HEK293 (cell line): ENCODE measurements at regions not wholly inside any gene's neighbourhood (a gene's known extent, or its start where the extent isn't known, plus 50 kb on each side); places are given as distances from the start of the nearest gene placed in this dataset.

Experiments
- CTCF ChIA-PET: fragments of 350-600 bp; formaldehyde crosslinking; extraction: SDS; loops from one replicate; lab custom pipeline; 2021; ENCODE audit warnings: antibody characterized with exemption; lab: Yijun Ruan, JAX
- POLR2A ChIA-PET: fragments of 300-600 bp; formaldehyde crosslinking; extraction: SDS; loops from one replicate; lab custom pipeline; 2020; ENCODE audit warnings: antibody characterized with exemption, inconsistent platforms; lab: Yijun Ruan, JAX
- H3K27ac ChIP-seq: fragments of 200-500 bp; sonication (Bioruptor generic); 2 replicates; pipeline ENCODE4 v1.5.1; 2014; ENCODE audit warnings: low read depth, low read length, control low read depth, inconsistent platforms; ENCODE audit errors: extremely low read depth
- H3K36me3 ChIP-seq, 2 experiments: fragments of 200-500 bp in 1 of 2; sonication (Bioruptor generic) in 1 of 2; 1 replicate in 1 of 2; 2 replicates in 1 of 2; pipeline ENCODE4 v1.5.1; 2014 to 2017; ENCODE audit warnings: inconsistent platforms in 2 of 2, low read length in 2 of 2; ENCODE audit not compliant: control insufficient read depth in 2 of 2, insufficient read depth in 1 of 2
- H3K4me1 ChIP-seq: fragments of 200-500 bp; sonication (Bioruptor generic); 2 replicates; pipeline ENCODE4 v1.5.1; 2014; ENCODE audit warnings: mild to moderate bottlenecking, low read length, inconsistent platforms; ENCODE audit not compliant: control insufficient read depth, insufficient read depth
- H3K4me3 ChIP-seq: 2 replicates; pipeline ENCODE4 v1.5.1; 2011; ENCODE audit warnings: low read depth, mild to moderate bottlenecking, control low read depth, low read length, moderate library complexity
- H3K9me3 ChIP-seq: fragments of 200-500 bp; sonication (Bioruptor generic); 2 replicates; pipeline ENCODE4 v1.5.1; 2014; ENCODE audit warnings: low read depth, low read length, inconsistent platforms; ENCODE audit not compliant: control insufficient read depth, insufficient read depth
- IKZF3 ChIP-seq: fragments of 450-650 bp; IDR thresholded peaks from 2 replicates; pipeline ENCODE4 v1.5.0; 2018; ENCODE audit warnings: missing biosample characterization, mild to moderate bottlenecking, missing genetic modification characterization, moderate library complexity
- MZF1 ChIP-seq: fragments of 450-650 bp; formaldehyde crosslinking; IDR thresholded peaks from 2 replicates; pipeline ENCODE4 v1.5.1; 2017; ENCODE audit warnings: missing biosample characterization, missing genetic modification characterization, borderline replicate concordance
- SALL2 ChIP-seq: fragments of 450-650 bp; formaldehyde crosslinking; IDR thresholded peaks from 2 replicates; pipeline ENCODE4 v1.5.0; 2017; ENCODE audit warnings: missing biosample characterization, mild to moderate bottlenecking, missing genetic modification characterization, borderline replicate concordance
- ZEB2 ChIP-seq: fragments of 450-650 bp; formaldehyde crosslinking; IDR thresholded peaks from 2 replicates; pipeline ENCODE4 v1.5.1; 2016; ENCODE audit warnings: missing biosample characterization, missing genetic modification characterization
- ZNF221 ChIP-seq: fragments of 450-650 bp; formaldehyde crosslinking; IDR thresholded peaks from 2 replicates; pipeline ENCODE4 v1.5.1; 2017; ENCODE audit warnings: missing biosample characterization, missing genetic modification characterization, borderline replicate concordance
- ZNF280D ChIP-seq: fragments of 450-650 bp; formaldehyde crosslinking; IDR thresholded peaks from 2 replicates; pipeline ENCODE4 v1.5.1; 2016; ENCODE audit warnings: missing biosample characterization, missing genetic modification characterization
- ZNF341 ChIP-seq: fragments of 450-650 bp; formaldehyde crosslinking; IDR thresholded peaks from 2 replicates; pipeline ENCODE4; 2016; ENCODE audit warnings: low read depth, missing biosample characterization, missing genetic modification characterization
- ZNF366 ChIP-seq: fragments of 450-650 bp; formaldehyde crosslinking; conservative IDR thresholded peaks from 2 replicates; pipeline ENCODE4 v1.5.1; 2016; ENCODE audit warnings: missing biosample characterization, missing genetic modification characterization
- ZNF529 ChIP-seq: fragments of 450-650 bp; formaldehyde crosslinking; IDR thresholded peaks from 2 replicates; pipeline ENCODE4 v1.5.1; 2017; ENCODE audit warnings: missing genetic modification characterization, missing biosample characterization; ENCODE audit not compliant: insufficient replicate concordance
- ZNF624 ChIP-seq: fragments of 450-650 bp; formaldehyde crosslinking; IDR thresholded peaks from 2 replicates; pipeline ENCODE4 v1.5.1; 2017; ENCODE audit warnings: missing biosample characterization, missing genetic modification characterization
- ZNF654 ChIP-seq: fragments of 450-650 bp; formaldehyde crosslinking; IDR thresholded peaks from 2 replicates; pipeline ENCODE4 v1.5.1; 2016; ENCODE audit warnings: low read depth, missing biosample characterization, missing genetic modification characterization
- ZNF658 ChIP-seq: fragments of 450-650 bp; formaldehyde crosslinking; IDR thresholded peaks from 2 replicates; pipeline ENCODE4; 2016; ENCODE audit warnings: missing biosample characterization, missing genetic modification characterization
- ZNF660 ChIP-seq: fragments of 450-650 bp; IDR thresholded peaks from 2 replicates; pipeline ENCODE4 v1.5.1; 2018; ENCODE audit warnings: missing biosample characterization, mild to moderate bottlenecking, missing genetic modification characterization
- ZNF768 ChIP-seq: fragments of 450-650 bp; formaldehyde crosslinking; IDR thresholded peaks from 2 replicates; pipeline ENCODE4 v1.5.1; 2018; ENCODE audit warnings: missing biosample characterization, mild to moderate bottlenecking, missing genetic modification characterization
- ZNF776 ChIP-seq: fragments of 450-650 bp; formaldehyde crosslinking; IDR thresholded peaks from 2 replicates; pipeline ENCODE4 v1.5.0; 2017; ENCODE audit warnings: missing biosample characterization, missing genetic modification characterization, borderline replicate concordance
- ZNF837 ChIP-seq: fragments of 450-650 bp; formaldehyde crosslinking; IDR thresholded peaks from 2 replicates; pipeline ENCODE4 v1.5.1; 2016; ENCODE audit warnings: missing biosample characterization, missing genetic modification characterization
- ZNF843 ChIP-seq: fragments of 450-650 bp; formaldehyde crosslinking; IDR thresholded peaks from 2 replicates; pipeline ENCODE4 v1.5.1; 2016; ENCODE audit warnings: missing biosample characterization, missing genetic modification characterization
- ZSCAN30 ChIP-seq: fragments of 450-650 bp; IDR thresholded peaks from 2 replicates; pipeline ENCODE4 v1.5.1; 2018; ENCODE audit warnings: missing biosample characterization, mild to moderate bottlenecking, missing genetic modification characterization, moderate library complexity
- TF ChIP-seq, protein P1 (sequence below): fragments of 450-650 bp; formaldehyde crosslinking; IDR thresholded peaks from 2 replicates; pipeline ENCODE4 v1.5.1; 2016; ENCODE audit warnings: missing biosample characterization, missing genetic modification characterization
- TF ChIP-seq, protein P2 (sequence below): fragments of 450-650 bp; formaldehyde crosslinking; IDR thresholded peaks from 2 replicates; pipeline ENCODE4 v1.5.1; 2016; ENCODE audit warnings: missing biosample characterization, missing genetic modification characterization
- TF ChIP-seq, protein P3 (sequence below): fragments of 450-650 bp; formaldehyde crosslinking; IDR thresholded peaks from 2 replicates; pipeline ENCODE4 v1.5.1; 2016; ENCODE audit warnings: missing biosample characterization, missing genetic modification characterization
- TF ChIP-seq, protein P4 (sequence below): fragments of 450-650 bp; formaldehyde crosslinking; IDR thresholded peaks from 2 replicates; pipeline ENCODE4 v1.5.1; 2016; ENCODE audit warnings: missing biosample characterization, missing genetic modification characterization
- TF ChIP-seq, protein P5 (sequence below): fragments of 450-650 bp; formaldehyde crosslinking; IDR thresholded peaks from 2 replicates; pipeline ENCODE4 v1.5.1; 2016; ENCODE audit warnings: missing biosample characterization, missing genetic modification characterization

GRCh38 chr18:73983970-73984369, 163.7 kb downstream of the FBXO15 start (continued):
- TF ChIP-seq ZNF366 (tag by site-specific recombination): no peak
- TF ChIP-seq, protein P1, sequence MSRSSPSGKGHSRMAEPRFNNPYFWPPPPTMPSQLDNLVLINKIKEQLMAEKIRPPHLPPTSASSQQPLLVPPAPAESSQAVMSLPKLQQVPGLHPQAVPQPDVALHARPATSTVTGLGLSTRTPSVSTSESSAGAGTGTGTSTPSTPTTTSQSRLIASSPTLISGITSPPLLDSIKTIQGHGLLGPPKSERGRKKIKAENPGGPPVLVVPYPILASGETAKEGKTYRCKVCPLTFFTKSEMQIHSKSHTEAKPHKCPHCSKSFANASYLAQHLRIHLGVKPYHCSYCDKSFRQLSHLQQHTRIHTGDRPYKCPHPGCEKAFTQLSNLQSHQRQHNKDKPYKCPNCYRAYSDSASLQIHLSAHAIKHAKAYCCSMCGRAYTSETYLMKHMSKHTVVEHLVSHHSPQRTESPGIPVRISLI (tag by site-specific recombination): no peak
- no peak for TF ChIP-seq ZEB2 (tag by site-specific recombination)
- TF ChIP-seq SALL2: no peak
- TF ChIP-seq, protein P2, sequence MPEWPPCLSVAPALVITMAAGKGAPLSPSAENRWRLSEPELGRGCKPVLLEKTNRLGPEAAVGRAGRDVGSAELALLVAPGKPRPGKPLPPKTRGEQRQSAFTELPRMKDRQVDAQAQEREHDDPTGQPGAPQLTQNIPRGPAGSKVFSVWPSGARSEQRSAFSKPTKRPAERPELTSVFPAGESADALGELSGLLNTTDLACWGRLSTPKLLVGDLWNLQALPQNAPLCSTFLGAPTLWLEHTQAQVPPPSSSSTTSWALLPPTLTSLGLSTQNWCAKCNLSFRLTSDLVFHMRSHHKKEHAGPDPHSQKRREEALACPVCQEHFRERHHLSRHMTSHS: no peak
- no peak for TF ChIP-seq ZNF654
- no peak for TF ChIP-seq ZSCAN30 (tag by site-specific recombination)
- TF ChIP-seq, protein P3, sequence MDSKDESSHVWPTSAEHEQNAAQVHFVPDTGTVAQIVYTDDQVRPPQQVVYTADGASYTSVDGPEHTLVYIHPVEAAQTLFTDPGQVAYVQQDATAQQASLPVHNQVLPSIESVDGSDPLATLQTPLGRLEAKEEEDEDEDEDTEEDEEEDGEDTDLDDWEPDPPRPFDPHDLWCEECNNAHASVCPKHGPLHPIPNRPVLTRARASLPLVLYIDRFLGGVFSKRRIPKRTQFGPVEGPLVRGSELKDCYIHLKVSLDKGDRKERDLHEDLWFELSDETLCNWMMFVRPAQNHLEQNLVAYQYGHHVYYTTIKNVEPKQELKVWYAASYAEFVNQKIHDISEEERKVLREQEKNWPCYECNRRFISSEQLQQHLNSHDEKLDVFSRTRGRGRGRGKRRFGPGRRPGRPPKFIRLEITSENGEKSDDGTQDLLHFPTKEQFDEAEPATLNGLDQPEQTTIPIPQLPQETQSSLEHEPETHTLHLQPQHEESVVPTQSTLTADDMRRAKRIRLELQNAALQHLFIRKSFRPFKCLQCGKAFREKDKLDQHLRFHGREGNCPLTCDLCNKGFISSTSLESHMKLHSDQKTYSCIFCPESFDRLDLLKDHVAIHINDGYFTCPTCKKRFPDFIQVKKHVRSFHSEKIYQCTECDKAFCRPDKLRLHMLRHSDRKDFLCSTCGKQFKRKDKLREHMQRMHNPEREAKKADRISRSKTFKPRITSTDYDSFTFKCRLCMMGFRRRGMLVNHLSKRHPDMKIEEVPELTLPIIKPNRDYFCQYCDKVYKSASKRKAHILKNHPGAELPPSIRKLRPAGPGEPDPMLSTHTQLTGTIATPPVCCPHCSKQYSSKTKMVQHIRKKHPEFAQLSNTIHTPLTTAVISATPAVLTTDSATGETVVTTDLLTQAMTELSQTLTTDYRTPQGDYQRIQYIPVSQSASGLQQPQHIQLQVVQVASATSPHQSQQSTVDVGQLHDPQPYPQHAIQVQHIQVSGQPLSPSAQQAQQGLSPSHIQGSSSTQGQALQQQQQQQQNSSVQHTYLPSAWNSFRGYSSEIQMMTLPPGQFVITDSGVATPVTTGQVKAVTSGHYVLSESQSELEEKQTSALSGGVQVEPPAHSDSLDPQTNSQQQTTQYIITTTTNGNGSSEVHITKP (tag by site-specific recombination): no peak
- TF ChIP-seq, all 188 proteins: peak for 0

DNA sequence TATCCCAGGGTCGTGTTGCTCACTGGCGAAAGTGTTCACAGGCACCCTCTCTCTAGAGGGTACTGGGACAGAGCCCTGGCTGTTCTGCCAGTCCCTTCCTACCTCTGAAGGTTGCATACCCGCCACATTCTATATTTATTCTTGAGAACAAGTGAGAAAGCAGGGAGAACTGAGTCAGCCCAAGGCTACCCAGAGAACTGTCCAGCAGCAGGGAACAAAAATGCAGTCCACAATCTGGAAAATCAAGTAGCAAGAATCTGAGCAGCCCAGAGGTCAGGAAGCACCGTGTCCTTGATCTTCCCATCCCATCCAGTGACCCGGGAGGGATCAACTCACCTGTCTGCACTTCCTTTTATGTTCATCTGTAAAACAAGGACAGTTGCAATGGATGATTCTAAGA, 164.1 kb downstream of the FBXO15 start:
- H3K9me3 ChIP-seq: no peaks in the 10 kb centered on the region
- CTCF ChIA-PET: no interaction called here
- no peak overlapping the region for H3K27ac ChIP-seq
- no peaks in the 10 kb centered on the region for H3K36me3 ChIP-seq
- TF ChIP-seq ZNF624 (tag by site-specific recombination) (no peak), ZNF660 (tag by site-specific recombination) (no peak), ZNF341 (tag by site-specific recombination) (no peak), IKZF3 (tag by site-specific recombination) (no peak), ZNF221 (tag by site-specific recombination) (no peak), ZSCAN30 (tag by site-specific recombination) (no peak), ZNF768 (tag by site-specific recombination) (no peak), ZNF280D (tag by site-specific recombination) (no peak), MZF1 (tag by site-specific recombination) (no peak), ZNF658 (tag by site-specific recombination) (no peak), ZNF837 (tag by site-specific recombination) (no peak), ZNF843 (no peak), ZNF529 (tag by site-specific recombination) (no peak), ZNF776 (no peak)
- TF ChIP-seq, protein P4, sequence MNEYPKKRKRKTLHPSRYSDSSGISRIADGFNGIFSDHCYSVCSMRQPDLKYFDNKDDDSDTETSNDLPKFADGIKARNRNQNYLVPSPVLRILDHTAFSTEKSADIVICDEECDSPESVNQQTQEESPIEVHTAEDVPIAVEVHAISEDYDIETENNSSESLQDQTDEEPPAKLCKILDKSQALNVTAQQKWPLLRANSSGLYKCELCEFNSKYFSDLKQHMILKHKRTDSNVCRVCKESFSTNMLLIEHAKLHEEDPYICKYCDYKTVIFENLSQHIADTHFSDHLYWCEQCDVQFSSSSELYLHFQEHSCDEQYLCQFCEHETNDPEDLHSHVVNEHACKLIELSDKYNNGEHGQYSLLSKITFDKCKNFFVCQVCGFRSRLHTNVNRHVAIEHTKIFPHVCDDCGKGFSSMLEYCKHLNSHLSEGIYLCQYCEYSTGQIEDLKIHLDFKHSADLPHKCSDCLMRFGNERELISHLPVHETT (tag by site-specific recombination): no peak
- TF ChIP-seq, protein P5, sequence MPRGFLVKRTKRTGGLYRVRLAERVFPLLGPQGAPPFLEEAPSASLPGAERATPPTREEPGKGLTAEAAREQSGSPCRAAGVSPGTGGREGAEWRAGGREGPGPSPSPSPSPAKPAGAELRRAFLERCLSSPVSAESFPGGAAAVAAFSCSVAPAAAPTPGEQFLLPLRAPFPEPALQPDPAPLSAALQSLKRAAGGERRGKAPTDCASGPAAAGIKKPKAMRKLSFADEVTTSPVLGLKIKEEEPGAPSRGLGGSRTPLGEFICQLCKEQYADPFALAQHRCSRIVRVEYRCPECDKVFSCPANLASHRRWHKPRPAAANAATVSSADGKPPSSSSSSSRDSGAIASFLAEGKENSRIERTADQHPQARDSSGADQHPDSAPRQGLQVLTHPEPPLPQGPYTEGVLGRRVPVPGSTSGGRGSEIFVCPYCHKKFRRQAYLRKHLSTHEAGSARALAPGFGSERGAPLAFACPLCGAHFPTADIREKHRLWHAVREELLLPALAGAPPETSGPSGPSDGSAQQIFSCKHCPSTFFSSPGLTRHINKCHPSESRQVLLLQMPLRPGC (tag by site-specific recombination): no peak
- TF ChIP-seq, protein P1 (tag by site-specific recombination): no peak
- no peak overlapping the region for H3K4me3 ChIP-seq
- no peaks in the 10 kb centered on the region for H3K4me1 ChIP-seq
- POLR2A ChIA-PET: no interaction called here
